GM20000 (cell line): ENCODE measurements at regions not wholly inside any gene's neighbourhood (a gene's known extent, or its start where the extent isn't known, plus 50 kb on each side); places are given as distances from the start of the nearest gene placed in this dataset.

Experiments
- DNase-seq: peaks from one replicate; pipeline ENCODE4 v3.0.0; 2012; ENCODE audit warnings: low spot score
- TF ChIP-seq, protein P1 (sequence below): IDR thresholded peaks from 2 replicates; pipeline ENCODE4 v1.5.1; 2012; ENCODE audit warnings: mild to moderate bottlenecking, control low read depth; ENCODE audit errors: extremely low read depth, missing control alignments

DNA sequence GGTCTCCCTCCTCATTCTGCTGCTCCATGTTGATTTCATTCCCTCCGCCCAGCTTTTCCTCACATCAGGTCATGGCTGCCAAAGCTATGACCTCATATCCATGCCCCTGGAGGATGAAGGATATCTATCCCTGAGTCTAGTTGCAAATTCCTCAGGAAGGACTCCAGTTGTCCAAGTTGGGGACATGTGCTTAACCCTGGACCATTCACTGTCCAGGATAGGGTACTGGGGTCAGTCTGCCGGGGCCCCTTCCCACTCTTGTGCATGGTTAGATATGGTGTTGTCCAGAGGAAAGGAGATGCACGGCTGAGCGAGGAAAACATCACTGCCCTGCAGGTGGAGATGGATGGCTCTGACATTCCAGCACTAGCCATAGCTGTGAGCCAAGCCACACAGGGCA is 51.9 kb upstream of the COMTD1 start:
- DNase-seq: no peak
- TF ChIP-seq, protein P1, sequence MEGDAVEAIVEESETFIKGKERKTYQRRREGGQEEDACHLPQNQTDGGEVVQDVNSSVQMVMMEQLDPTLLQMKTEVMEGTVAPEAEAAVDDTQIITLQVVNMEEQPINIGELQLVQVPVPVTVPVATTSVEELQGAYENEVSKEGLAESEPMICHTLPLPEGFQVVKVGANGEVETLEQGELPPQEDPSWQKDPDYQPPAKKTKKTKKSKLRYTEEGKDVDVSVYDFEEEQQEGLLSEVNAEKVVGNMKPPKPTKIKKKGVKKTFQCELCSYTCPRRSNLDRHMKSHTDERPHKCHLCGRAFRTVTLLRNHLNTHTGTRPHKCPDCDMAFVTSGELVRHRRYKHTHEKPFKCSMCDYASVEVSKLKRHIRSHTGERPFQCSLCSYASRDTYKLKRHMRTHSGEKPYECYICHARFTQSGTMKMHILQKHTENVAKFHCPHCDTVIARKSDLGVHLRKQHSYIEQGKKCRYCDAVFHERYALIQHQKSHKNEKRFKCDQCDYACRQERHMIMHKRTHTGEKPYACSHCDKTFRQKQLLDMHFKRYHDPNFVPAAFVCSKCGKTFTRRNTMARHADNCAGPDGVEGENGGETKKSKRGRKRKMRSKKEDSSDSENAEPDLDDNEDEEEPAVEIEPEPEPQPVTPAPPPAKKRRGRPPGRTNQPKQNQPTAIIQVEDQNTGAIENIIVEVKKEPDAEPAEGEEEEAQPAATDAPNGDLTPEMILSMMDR: no peak

GRCh38 chr10:75286901-75287300 is 51.1 kb upstream of the COMTD1 start:
- TF ChIP-seq, protein P1: no peak
- DNase-seq: no peak
